Hematopoietic multipotent progenitor cell (in vitro differentiated cells): ENCODE measurements at regions not wholly inside any gene's neighbourhood (a gene's known extent, or its start where the extent isn't known, plus 50 kb on each side); places are given as distances from the start of the nearest gene placed in this dataset.

Source experiments
- DNase-seq, 3 donors: peaks; one replicate each; pipeline ENCODE4 v3.0.0-alpha.2; 2011 to 2015; ENCODE audit warnings: low read depth in 2 of 3, low spot score in 2 of 3

GRCh38 chr3:154590675-154591384 lies 160.8 kb upstream of the GPR149 start:
- no peak for DNase-seq

GRCh38 chr3:154588831-154589230 lies 158.8 kb upstream of the GPR149 start:
- no peak for DNase-seq

- DNase-seq = no peak
Measured at GRCh38 chr3:154584974-154585373, 155.0 kb upstream of the GPR149 start.

- no peak for DNase-seq
Measured at GRCh38 chr3:154584041-154584440, 154.1 kb upstream of the GPR149 start.

GRCh38 chr3:154583086-154583634 lies 153.2 kb upstream of the GPR149 start:
- DNase-seq = no peak

GRCh38 chr3:154582501-154582900 lies 152.5 kb upstream of the GPR149 start:
- no peak for DNase-seq

- no peak for DNase-seq
Measured at GRCh38 chr3:154571553-154572226, 141.7 kb upstream of the GPR149 start.

- no peak for DNase-seq
Measured at GRCh38 chr3:154568064-154568463, 138.1 kb upstream of the GPR149 start.

GRCh38 chr3:154559623-154560022 lies 129.6 kb upstream of the GPR149 start:
- DNase-seq = no peak

GRCh38 chr3:154552338-154552737 lies 122.3 kb upstream of the GPR149 start:
- no peak for DNase-seq

- no peak for DNase-seq
Measured at GRCh38 chr3:154549391-154549790, 119.4 kb upstream of the GPR149 start.

GRCh38 chr3:154548341-154548740 lies 118.4 kb upstream of the GPR149 start:
- no peak for DNase-seq

- no peak for DNase-seq
Measured at GRCh38 chr3:154542837-154543236, 112.8 kb upstream of the GPR149 start.

GRCh38 chr3:154540950-154541604 lies 111.1 kb upstream of the GPR149 start:
- no peak for DNase-seq

GRCh38 chr3:154538566-154539360 lies 108.8 kb upstream of the GPR149 start:
- DNase-seq = no peak

- peak in 1 of 3 donors; percentile 18 for DNase-seq
Measured at GRCh38 chr3:154536751-154537150, 106.8 kb upstream of the GPR149 start.

- peak in 1 of 3 donors; percentile 37 for DNase-seq
Measured at GRCh38 chr3:154522036-154522602, 92.1 kb upstream of the GPR149 start.

- no peak for DNase-seq
Measured at GRCh38 chr3:154517404-154517803, 87.4 kb upstream of the GPR149 start.

- DNase-seq = no peak
Measured at GRCh38 chr3:154515921-154516320, 85.9 kb upstream of the GPR149 start.

- no peak for DNase-seq
Measured at GRCh38 chr3:154510780-154511179, 80.8 kb upstream of the GPR149 start.
